Panc1 (cell line): ENCODE measurements at regions not wholly inside any gene's neighbourhood (a gene's known extent, or its start where the extent isn't known, plus 50 kb on each side); places are given as distances from the start of the nearest gene placed in this dataset.

Experiments
- ATAC-seq: fragments of 200-7000 bp; cut with Tn5 transposase; 2 replicates; pipeline ENCODE4 v1.9.1; 2020; ENCODE audit warnings: mild to moderate bottlenecking, moderate library complexity
- BruUV-seq: library from RNA; stranded (reverse); fragments of 400-500 nt; replicated peaks from 2 replicates; lab custom pipeline; 2021; lab: Mats Ljungman, UMichigan
- CTCF ChIA-PET: fragments of 300-600 bp; sonication (Branson Sonifier 250); formaldehyde crosslinking; loops from one replicate; lab custom pipeline; 2022; ENCODE audit warnings: antibody characterized with exemption; lab: Charles Lee
- POLR2A ChIA-PET: fragments of 300-600 bp; sonication (Branson Sonifier 250); formaldehyde crosslinking; loops from one replicate; lab custom pipeline; 2022; ENCODE audit warnings: antibody characterized with exemption; lab: Charles Lee
- DNase-seq: peaks from one replicate; pipeline ENCODE4 v3.0.0-alpha.2; 2010; ENCODE audit warnings: low read depth, low spot score
- H3K27ac ChIP-seq: 2 replicates; pipeline ENCODE4 v1.5.1; 2011; ENCODE audit warnings: mild to moderate bottlenecking, low read length, inconsistent platforms
- H3K27me3 ChIP-seq: fragments of 200-500 bp; sonication (Bioruptor generic); 2 replicates; pipeline ENCODE4 v1.6.0; 2014; ENCODE audit warnings: low read length, inconsistent platforms; ENCODE audit not compliant: control insufficient read depth, insufficient read depth
- H3K36me3 ChIP-seq: fragments of 200-500 bp; sonication (Bioruptor generic); 2 replicates; pipeline ENCODE4 v1.5.1; 2014; ENCODE audit warnings: inconsistent platforms, mild to moderate bottlenecking, low read length, moderate library complexity; ENCODE audit not compliant: control insufficient read depth, insufficient read depth
- H3K4me1 ChIP-seq: 2 replicates; pipeline ENCODE4 v1.5.1; 2011; ENCODE audit warnings: inconsistent platforms, mild to moderate bottlenecking, low read length, moderate library complexity; ENCODE audit not compliant: control insufficient read depth, insufficient read depth
- H3K4me3 ChIP-seq, 2 experiments: 2 replicates each; pipeline ENCODE4 v1.5.1; 2011 to 2012; ENCODE audit warnings: low read depth in 2 of 2, low read length in 2 of 2, mild to moderate bottlenecking in 2 of 2, inconsistent platforms in 1 of 2, moderate library complexity in 1 of 2
- H3K9me3 ChIP-seq: fragments of 200-500 bp; sonication (Bioruptor generic); 2 replicates; pipeline ENCODE4 v1.5.1; 2014; ENCODE audit warnings: low read depth, mild to moderate bottlenecking, inconsistent platforms, low read length, moderate library complexity; ENCODE audit not compliant: control insufficient read depth, insufficient read depth
- POLR2AphosphoS5 ChIP-seq: IDR thresholded peaks from 2 replicates; pipeline ENCODE4 v1.6.1; 2012; ENCODE audit warnings: mild to moderate bottlenecking, low read depth, low read length, moderate library complexity
- SIN3A ChIP-seq: IDR thresholded peaks from 2 replicates; pipeline ENCODE4 v1.6.1; 2012; ENCODE audit warnings: low read depth, mild to moderate bottlenecking, low read length, moderate library complexity, borderline replicate concordance; ENCODE audit not compliant: insufficient read depth
- TCF7L2 ChIP-seq: IDR thresholded peaks from 2 replicates; pipeline ENCODE4 v1.6.1; 2011; ENCODE audit warnings: mild to moderate bottlenecking, low read depth, low read length, inconsistent platforms
- in situ Hi-C: cut with HindIII; loops from 2 replicates; pipeline ENCODE4 v1.10.0; 2016; ENCODE audit warnings: low sequenced_read_pairs, low pct_unique_long_range_greater_than_20kb
- intact Hi-C: fragments of 100-400 bp; cut with micrococcal nuclease; formaldehyde crosslinking; loops from one replicate; pipeline ENCODE4 v1.10.0; 2022; ENCODE audit not compliant: unreplicated experiment
- TF ChIP-seq, protein P1 (sequence below), 2 experiments: IDR thresholded peaks; 2 replicates each; pipeline ENCODE4 v1.6.1; 2011 to 2012; ENCODE audit warnings: low read depth in 2 of 2, control low read depth in 1 of 2, low read length in 1 of 2, mild to moderate bottlenecking in 1 of 2, moderate library complexity in 1 of 2; ENCODE audit not compliant: insufficient read depth in 1 of 2
- TF ChIP-seq, protein P2 (sequence below): fragments of 450-650 bp; IDR thresholded peaks from 2 replicates; pipeline ENCODE4 v1.5.1; 2017; ENCODE audit warnings: mild to moderate bottlenecking

DNA sequence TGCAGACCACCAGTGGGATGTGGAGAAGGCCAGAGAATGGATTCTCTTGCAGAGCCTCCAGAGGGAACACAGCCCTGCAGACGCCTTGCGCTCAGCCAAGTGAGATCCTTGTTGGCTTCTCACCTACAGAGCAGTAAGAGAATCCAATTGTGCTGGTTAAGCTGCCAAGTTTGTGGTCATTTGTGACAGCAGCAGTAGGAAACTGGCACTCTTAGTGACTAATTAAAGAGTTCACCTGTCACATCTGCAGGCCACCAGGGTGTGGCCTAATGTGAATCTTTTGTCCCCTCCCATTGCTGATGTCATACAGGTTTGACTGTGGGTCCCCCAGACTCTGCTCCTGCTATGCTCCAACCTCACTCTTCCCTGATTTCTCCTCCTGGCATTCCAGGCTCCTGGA lies 235.9 kb downstream of the TFCP2L1 start:
- no peaks in the 10 kb centered on the region for H3K4me1 ChIP-seq
- intact Hi-C loops = no loop called here
- in situ Hi-C loops = no loop called here
- DNase-seq (no peak), ATAC-seq (no peak)
- TF ChIP-seq, protein P1, sequence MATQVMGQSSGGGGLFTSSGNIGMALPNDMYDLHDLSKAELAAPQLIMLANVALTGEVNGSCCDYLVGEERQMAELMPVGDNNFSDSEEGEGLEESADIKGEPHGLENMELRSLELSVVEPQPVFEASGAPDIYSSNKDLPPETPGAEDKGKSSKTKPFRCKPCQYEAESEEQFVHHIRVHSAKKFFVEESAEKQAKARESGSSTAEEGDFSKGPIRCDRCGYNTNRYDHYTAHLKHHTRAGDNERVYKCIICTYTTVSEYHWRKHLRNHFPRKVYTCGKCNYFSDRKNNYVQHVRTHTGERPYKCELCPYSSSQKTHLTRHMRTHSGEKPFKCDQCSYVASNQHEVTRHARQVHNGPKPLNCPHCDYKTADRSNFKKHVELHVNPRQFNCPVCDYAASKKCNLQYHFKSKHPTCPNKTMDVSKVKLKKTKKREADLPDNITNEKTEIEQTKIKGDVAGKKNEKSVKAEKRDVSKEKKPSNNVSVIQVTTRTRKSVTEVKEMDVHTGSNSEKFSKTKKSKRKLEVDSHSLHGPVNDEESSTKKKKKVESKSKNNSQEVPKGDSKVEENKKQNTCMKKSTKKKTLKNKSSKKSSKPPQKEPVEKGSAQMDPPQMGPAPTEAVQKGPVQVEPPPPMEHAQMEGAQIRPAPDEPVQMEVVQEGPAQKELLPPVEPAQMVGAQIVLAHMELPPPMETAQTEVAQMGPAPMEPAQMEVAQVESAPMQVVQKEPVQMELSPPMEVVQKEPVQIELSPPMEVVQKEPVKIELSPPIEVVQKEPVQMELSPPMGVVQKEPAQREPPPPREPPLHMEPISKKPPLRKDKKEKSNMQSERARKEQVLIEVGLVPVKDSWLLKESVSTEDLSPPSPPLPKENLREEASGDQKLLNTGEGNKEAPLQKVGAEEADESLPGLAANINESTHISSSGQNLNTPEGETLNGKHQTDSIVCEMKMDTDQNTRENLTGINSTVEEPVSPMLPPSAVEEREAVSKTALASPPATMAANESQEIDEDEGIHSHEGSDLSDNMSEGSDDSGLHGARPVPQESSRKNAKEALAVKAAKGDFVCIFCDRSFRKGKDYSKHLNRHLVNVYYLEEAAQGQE (IDR thresholded peaks at IDR 0.05; ENCODE audit: insufficient read depth in 1 of 2, low read depth in 2 of 2, low read length in 1 of 2) = no peak
- TF ChIP-seq, protein P2, sequence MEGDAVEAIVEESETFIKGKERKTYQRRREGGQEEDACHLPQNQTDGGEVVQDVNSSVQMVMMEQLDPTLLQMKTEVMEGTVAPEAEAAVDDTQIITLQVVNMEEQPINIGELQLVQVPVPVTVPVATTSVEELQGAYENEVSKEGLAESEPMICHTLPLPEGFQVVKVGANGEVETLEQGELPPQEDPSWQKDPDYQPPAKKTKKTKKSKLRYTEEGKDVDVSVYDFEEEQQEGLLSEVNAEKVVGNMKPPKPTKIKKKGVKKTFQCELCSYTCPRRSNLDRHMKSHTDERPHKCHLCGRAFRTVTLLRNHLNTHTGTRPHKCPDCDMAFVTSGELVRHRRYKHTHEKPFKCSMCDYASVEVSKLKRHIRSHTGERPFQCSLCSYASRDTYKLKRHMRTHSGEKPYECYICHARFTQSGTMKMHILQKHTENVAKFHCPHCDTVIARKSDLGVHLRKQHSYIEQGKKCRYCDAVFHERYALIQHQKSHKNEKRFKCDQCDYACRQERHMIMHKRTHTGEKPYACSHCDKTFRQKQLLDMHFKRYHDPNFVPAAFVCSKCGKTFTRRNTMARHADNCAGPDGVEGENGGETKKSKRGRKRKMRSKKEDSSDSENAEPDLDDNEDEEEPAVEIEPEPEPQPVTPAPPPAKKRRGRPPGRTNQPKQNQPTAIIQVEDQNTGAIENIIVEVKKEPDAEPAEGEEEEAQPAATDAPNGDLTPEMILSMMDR = no peak
- TF ChIP-seq POLR2AphosphoS5 (no peak), SIN3A (no peak), TCF7L2 (no peak)
- H3K4me3 ChIP-seq = no peak overlapping the region
- POLR2A ChIA-PET = no interaction called here
- H3K27me3 ChIP-seq = no peaks in the 10 kb centered on the region
- H3K27ac ChIP-seq = no peak overlapping the region
- H3K36me3 ChIP-seq = no peaks in the 10 kb centered on the region
- BruUV-seq = no TSS peak
- CTCF ChIA-PET = no interaction called here
- H3K9me3 ChIP-seq = no peaks in the 10 kb centered on the region

DNA sequence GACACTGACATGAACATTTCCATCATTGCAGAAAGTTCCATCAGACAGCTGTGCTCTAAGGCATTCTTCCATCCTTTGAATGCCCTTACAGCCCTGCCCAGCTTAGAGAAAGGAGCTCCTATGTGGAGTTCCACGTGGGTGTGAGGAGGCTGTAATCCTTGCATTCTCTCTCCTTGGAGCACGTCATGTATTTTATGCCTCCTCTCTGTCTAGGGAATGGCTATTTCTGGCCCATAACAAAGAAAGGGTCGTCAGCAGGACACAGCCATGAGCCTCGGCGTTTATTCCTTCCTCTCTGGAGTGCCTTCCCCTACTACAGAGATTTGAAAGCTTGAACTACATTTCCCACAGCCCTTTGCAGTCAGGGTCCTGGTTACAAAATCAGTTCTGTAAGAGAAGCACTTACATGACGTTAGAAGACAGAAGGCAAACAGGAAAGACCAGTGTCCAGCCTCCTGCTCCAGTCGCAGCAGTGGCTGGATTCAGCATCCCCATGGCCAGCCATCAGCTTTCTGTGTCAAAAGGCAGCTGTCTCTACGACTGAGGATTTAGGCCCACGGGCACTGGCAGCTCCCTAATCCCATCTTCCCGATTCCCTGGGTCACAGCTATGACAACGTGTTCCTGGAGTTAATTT lies 234.9 kb downstream of the TFCP2L1 start:
- intact Hi-C loops = no loop called here
- Histone ChIP-seq H3K27me3 (no peaks in the 10 kb centered on the region), H3K9me3 (no peaks in the 10 kb centered on the region), H3K36me3 (no peaks in the 10 kb centered on the region), H3K4me3 (no peak overlapping the region), H3K4me1 (no peaks in the 10 kb centered on the region), H3K27ac (no peak overlapping the region)
- POLR2A ChIA-PET = interaction anchor here (0.6 kb wide), 1 partner anchor 171 kb away, joined by 3 read pairs; no protein-coding TSS in a partner anchor
- in situ Hi-C loops = no loop called here
- TF ChIP-seq SIN3A (no peak), TCF7L2 (no peak), POLR2AphosphoS5 (no peak)
- TF ChIP-seq, protein P2 = no peak
- TF ChIP-seq, protein P1 (IDR thresholded peaks at IDR 0.05; ENCODE audit: insufficient read depth in 1 of 2, low read depth in 2 of 2, low read length in 1 of 2) = no peak
- BruUV-seq = no TSS peak
- no peak for DNase-seq
- no peak for ATAC-seq
- CTCF ChIA-PET = interaction anchor here (0.5 kb wide), 1 partner anchor 20 kb away, joined by 4 read pairs; no protein-coding TSS in a partner anchor
